Umbilical cord (tissue), 1 donor: ENCODE measurements at regions not wholly inside any gene's neighbourhood (a gene's known extent, or its start where the extent isn't known, plus 50 kb on each side); places are given as distances from the start of the nearest gene placed in this dataset.
"Not testable (repeated sequence)": the region's sequence is repeated elsewhere in the genome, so short reads cannot be mapped to it uniquely, and the experiment has no call there.

Experiments
- DNase-seq: peaks from one replicate; pipeline ENCODE4 v3.0.0-alpha.2; 2015; ENCODE audit warnings: low spot score

GRCh38 chr2:18988631-18989232, 369.7 kb downstream of the OSR1 start:
- DNase-seq, result peak; percentile 86

DNA sequence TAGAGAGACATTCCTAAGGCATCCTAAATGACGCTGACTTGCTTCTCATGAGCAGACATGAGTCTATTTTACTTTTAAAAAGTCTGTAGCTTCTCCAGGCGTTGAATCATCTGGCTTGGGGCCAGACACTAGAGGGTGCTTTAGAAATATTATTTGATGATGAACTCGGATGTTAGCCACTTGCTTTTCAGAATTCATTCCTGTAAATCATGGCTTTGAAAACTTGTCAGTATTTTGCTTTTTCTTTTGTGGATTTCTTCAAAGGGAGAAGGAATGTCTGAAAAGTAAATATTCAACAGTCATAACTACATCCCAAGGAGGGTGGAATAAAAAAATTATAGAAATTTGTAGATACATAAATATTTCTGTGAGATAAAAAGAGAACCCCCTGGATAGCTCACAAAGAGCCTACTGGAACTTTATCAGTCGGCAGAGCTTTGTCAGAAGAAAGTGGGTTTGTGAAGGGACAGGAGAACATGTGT, 370.8 kb downstream of the OSR1 start:
- DNase-seq, result peak; percentile 96

DNA sequence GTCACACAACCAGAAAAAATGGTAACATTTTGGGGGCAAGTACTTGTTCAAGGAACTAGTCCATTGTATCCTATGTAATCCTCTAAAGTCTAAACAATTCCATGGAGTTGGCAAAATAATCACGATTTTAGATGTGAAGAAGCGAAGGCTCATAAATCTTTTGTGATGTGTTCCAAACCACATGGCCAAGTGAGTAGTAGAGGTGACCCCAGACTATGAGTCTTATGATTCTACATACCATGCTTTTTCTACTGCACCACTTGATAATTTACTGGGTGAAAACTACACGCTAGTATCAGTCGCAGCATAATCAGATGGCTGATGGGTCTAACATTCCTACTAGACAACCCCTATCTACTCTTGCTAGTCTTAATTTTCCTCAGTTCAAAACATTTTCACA, 371.4 kb downstream of the OSR1 start:
- peak; percentile 13 for DNase-seq

- DNase-seq, result no peak
Observed at GRCh38 chr2:18986046-18986445, 372.4 kb downstream of the OSR1 start.

DNA sequence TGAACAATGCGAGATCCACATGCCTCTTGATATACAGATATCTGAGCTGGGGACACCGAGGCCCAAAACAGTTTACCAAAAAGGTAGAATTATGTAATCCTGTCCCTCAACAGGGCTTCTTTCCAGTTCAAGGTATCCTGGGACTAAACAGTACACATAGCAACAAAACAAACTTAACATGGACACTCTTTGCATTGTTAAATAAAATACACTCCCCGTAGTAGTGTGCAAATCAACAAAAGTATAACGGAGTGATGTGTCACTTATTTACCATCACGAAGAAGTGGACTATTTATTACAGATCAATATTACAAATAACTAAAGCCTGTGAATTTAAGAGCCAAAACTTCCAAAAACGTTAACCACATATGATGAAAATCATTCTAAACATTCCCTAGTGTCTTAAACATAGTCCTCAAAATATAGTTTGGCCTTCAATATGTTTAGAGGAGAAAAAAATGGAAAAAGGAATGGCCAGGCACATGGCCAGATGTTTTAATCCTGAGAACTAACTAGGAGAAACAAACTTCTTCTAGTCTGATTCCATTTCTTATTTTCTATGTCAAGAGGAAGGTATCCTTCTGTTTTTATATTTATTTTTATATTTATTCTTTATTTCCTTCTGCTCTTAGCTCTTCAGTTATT, 377.5 kb downstream of the OSR1 start:
- no peak for DNase-seq

DNA sequence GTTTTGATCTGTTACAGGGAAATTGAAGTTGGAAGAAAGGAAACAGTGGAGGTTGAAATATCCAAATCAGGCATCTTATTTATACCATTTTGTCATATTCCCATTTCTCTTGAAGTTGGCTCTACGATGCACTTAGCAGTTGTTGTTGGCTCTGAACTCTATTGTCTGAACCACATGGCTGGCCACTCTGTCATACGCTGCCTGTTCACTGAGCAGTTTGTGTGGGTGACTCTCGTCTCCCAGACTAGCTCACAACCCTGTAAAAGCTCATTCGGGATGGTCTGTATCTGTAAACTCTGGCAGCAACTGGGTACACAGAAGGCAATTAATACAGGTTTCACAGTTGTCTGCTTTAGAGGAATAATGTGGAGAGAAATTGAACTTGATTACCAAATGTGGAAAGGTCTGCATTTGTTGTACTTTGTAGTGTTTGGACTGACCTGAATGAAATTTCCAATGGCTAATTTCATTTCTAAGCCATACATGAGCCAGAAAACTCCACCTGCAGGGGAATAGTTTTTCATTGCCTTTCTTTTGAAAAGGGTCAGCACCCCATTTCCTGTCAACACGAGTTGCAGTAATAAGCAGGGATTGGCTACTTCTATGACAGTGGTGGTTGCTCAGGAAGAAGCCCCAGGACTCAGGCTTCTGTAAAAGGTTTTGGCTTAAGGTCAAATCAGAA, 378.2 kb downstream of the OSR1 start:
- DNase-seq, result no peak

DNA sequence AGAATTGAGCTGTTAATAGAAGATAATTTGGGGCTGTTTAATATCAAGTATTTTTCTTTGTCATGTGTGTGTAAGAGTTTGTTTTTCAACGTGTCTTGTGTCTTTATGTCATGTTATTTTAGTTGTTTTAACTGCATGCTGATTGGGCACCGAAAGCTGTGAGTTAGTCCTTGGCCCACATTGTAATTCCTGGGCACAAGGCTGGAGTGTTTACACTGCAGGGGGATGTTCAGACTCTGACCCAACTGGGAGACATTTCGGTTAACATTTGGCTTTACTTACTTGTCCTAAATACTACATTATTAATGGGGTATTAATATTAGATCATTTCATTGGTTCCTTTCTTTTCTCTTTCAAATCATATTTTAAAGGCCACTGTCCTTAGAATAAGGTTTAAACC, 381.0 kb downstream of the OSR1 start:
- DNase-seq, result no peak

GRCh38 chr2:18976168-18976961, 382.1 kb downstream of the OSR1 start:
- peak; percentile 83 for DNase-seq

- no peak for DNase-seq
Observed at GRCh38 chr2:18975506-18976167, 382.8 kb downstream of the OSR1 start.

- peak; percentile 40 for DNase-seq
Observed at GRCh38 chr2:18971628-18972027, 382.3 kb upstream of the NT5C1B start.

DNA sequence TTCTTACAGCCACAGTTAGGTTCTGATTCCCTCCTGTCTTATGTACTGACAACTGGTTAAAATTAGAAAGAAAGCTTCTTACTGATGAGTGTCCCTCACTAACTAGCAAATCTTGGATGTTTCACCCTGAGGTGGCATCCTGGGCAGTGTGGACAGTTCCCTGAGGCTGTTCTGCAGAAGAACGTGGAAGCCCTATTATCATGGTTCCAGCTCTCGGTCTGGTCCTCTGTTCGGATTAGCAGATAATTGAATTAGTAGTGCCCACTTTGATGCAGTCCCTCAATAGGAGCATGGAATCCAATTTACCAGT, 381.7 kb upstream of the NT5C1B start:
- DNase-seq, result no peak

DNA sequence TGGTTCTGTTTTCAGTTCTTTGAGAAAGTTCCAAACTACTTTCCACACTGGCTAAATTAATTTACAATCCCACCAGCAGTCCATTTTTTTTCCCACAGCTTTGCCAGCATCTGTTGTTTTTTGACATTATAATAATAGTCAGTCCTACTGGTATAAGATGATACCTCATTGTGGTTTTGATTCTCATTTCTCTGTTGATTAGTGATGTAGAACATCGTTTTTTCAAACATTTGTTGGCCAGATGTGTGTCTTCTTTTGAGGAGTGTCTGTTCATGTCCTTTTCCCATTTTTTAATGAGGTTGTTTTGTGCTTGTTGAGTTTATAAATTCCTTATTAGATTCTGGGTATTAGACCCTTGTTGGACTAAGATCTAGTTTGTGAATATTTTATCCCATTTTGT, 376.8 kb upstream of the NT5C1B start:
- no peak for DNase-seq

DNA sequence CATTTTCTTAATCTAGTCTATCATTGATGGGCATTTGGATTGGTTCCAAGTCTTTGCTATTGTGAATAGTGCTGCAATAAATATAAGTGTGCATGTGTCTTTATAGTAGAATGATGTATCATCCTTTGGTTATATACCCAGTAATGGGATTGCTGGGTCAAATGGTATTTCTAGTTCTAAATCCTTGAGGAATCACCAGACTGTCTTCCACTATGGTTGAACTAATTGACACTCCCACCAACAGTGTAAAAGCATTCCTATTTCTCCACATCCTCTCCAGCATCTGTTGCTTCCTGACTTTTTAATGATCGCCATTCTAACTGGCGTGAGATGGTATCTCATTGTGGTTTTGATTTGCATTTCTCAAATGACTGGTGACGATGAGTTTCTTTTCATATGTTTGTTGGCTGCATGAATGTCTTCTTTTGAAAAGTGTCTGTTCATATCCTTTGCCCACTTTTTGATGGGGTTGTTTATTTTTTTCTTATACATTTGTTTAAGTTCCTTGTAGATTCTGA, 374.4 kb upstream of the NT5C1B start:
- DNase-seq, result not testable (repeated sequence)

DNA sequence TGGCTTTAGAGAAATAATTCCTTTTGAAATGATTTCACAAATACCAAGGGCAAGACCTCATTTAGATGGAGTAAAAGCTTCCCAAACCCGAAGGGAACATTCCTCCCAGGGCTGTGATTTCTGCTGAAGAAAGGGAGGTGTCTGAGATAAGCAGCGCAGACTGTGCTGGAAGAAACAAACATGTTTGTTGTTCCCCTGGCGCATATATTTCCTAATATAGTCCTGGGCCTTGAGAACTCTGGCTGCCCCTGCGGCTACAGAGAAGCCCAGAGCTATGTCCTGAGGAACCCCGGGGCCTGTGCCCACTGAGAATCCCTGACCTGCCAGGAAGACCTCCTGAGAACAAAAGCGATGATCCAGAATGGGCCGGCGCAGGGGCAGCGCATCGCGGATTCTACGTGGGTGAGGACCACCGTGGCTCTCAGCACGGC, 372.6 kb upstream of the NT5C1B start:
- no peak for DNase-seq

- no peak for DNase-seq
Observed at GRCh38 chr2:18959952-18960717, 370.8 kb upstream of the NT5C1B start.

- no peak for DNase-seq
Observed at GRCh38 chr2:18959200-18959599, 369.8 kb upstream of the NT5C1B start.

GRCh38 chr2:18957909-18958308, 368.5 kb upstream of the NT5C1B start:
- no peak for DNase-seq

GRCh38 chr2:18950361-18950851, 361.0 kb upstream of the NT5C1B start:
- peak; percentile 95 for DNase-seq

- no peak for DNase-seq
Observed at GRCh38 chr2:18949871-18950270, 360.5 kb upstream of the NT5C1B start.

DNA sequence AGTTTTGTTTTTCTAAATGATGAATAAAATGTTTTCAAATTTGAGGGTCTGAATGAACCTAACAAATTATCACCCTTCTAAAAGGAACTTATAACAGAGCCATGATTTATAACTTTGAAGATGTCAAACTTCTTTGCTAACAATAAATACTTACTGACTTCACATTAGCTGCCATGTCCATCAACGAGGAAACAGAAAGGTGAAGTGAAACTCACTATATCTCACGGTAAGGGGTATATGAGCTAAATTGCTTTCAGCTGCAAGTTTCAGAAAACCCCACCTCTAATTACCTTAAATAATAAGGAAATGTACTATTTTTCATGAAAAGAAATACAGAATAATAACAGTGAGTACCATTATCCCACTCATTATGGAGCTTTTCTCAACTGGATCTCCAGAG, 350.8 kb upstream of the NT5C1B start:
- DNase-seq, result no peak

- DNase-seq, result not testable (repeated sequence)
Observed at GRCh38 chr2:18939740-18940139, 350.4 kb upstream of the NT5C1B start.
